Neuron (in vitro differentiated cells): ENCODE measurements at regions not wholly inside any gene's neighbourhood (a gene's known extent, or its start where the extent isn't known, plus 50 kb on each side); places are given as distances from the start of the nearest gene placed in this dataset.

ENCODE experiments used
- H2AFZ ChIP-seq: one replicate; pipeline ENCODE4 v1.6.1; 2013; ENCODE audit warnings: low read depth, mild to moderate bottlenecking, inconsistent platforms, low read length, moderate library complexity
- H3K27me3 ChIP-seq: one replicate; pipeline ENCODE4 v1.6.1; 2013; ENCODE audit warnings: low read length; ENCODE audit not compliant: insufficient read depth
- H3K36me3 ChIP-seq: one replicate; pipeline ENCODE4 v1.6.1; 2013; ENCODE audit warnings: low read length; ENCODE audit not compliant: insufficient read depth
- H3K4me1 ChIP-seq: one replicate; pipeline ENCODE4 v1.6.1; 2013; ENCODE audit warnings: low read length; ENCODE audit not compliant: insufficient read depth
- H3K4me3 ChIP-seq: 2 replicates; pipeline ENCODE4 v1.5.1; 2013; ENCODE audit warnings: mild to moderate bottlenecking, low read length, moderate library complexity
- H3K9me3 ChIP-seq: one replicate; pipeline ENCODE4 v1.6.1; 2013; ENCODE audit warnings: low read length

- H3K4me3 ChIP-seq: no peak overlapping the region
- H2AFZ ChIP-seq: no peak overlapping the region
- no peaks in the 10 kb centered on the region for H3K4me1 ChIP-seq
- no peaks in the 10 kb centered on the region for H3K27me3 ChIP-seq
- no peaks in the 10 kb centered on the region for H3K9me3 ChIP-seq
- no peaks in the 10 kb centered on the region for H3K36me3 ChIP-seq
Measured at GRCh38 chrX:22516893-22517292, 244.2 kb downstream of the CBLL2 start.

GRCh38 chrX:22520128-22520828, 247.6 kb downstream of the CBLL2 start:
- no peak overlapping the region for H3K4me3 ChIP-seq
- no peak overlapping the region for H2AFZ ChIP-seq
- H3K9me3 ChIP-seq: no peaks in the 10 kb centered on the region
- no peaks in the 10 kb centered on the region for H3K4me1 ChIP-seq
- H3K36me3 ChIP-seq: no peaks in the 10 kb centered on the region
- H3K27me3 ChIP-seq: no peaks in the 10 kb centered on the region

- H3K4me3 ChIP-seq: no peak overlapping the region
- H2AFZ ChIP-seq: no peak overlapping the region
- no peaks in the 10 kb centered on the region for H3K27me3 ChIP-seq
- H3K4me1 ChIP-seq: no peaks in the 10 kb centered on the region
- H3K36me3 ChIP-seq: no peaks in the 10 kb centered on the region
- no peaks in the 10 kb centered on the region for H3K9me3 ChIP-seq
Measured at GRCh38 chrX:22526339-22526738, 253.6 kb downstream of the CBLL2 start.

GRCh38 chrX:22527302-22527701, 254.6 kb downstream of the CBLL2 start:
- H3K4me3 ChIP-seq: no peak overlapping the region
- no peaks in the 10 kb centered on the region for H3K27me3 ChIP-seq
- H3K9me3 ChIP-seq: no peaks in the 10 kb centered on the region
- no peaks in the 10 kb centered on the region for H3K36me3 ChIP-seq
- H2AFZ ChIP-seq: no peak overlapping the region
- no peaks in the 10 kb centered on the region for H3K4me1 ChIP-seq

GRCh38 chrX:22533898-22534297, 261.2 kb downstream of the CBLL2 start:
- no peaks in the 10 kb centered on the region for H3K36me3 ChIP-seq
- no peak overlapping the region for H2AFZ ChIP-seq
- no peak overlapping the region for H3K4me3 ChIP-seq
- no peaks in the 10 kb centered on the region for H3K4me1 ChIP-seq
- H3K9me3 ChIP-seq: no peaks in the 10 kb centered on the region
- peaks cover 3% of the 10 kb centered on the region for H3K27me3 ChIP-seq

GRCh38 chrX:22534643-22535042, 261.9 kb downstream of the CBLL2 start:
- no peak overlapping the region for H2AFZ ChIP-seq
- H3K9me3 ChIP-seq: no peaks in the 10 kb centered on the region
- peaks cover 3% of the 10 kb centered on the region for H3K27me3 ChIP-seq
- no peaks in the 10 kb centered on the region for H3K4me1 ChIP-seq
- no peaks in the 10 kb centered on the region for H3K36me3 ChIP-seq
- H3K4me3 ChIP-seq: no peak overlapping the region

GRCh38 chrX:22536746-22537304, 264.1 kb downstream of the CBLL2 start:
- no peaks in the 10 kb centered on the region for H3K36me3 ChIP-seq
- H2AFZ ChIP-seq: no peak overlapping the region
- no peaks in the 10 kb centered on the region for H3K9me3 ChIP-seq
- H3K27me3 ChIP-seq: peaks cover 6% of the 10 kb centered on the region
- H3K4me1 ChIP-seq: no peaks in the 10 kb centered on the region
- H3K4me3 ChIP-seq: no peak overlapping the region

- no peaks in the 10 kb centered on the region for H3K4me1 ChIP-seq
- no peak overlapping the region for H3K4me3 ChIP-seq
- H3K9me3 ChIP-seq: no peaks in the 10 kb centered on the region
- peaks cover 6% of the 10 kb centered on the region for H3K27me3 ChIP-seq
- H3K36me3 ChIP-seq: no peaks in the 10 kb centered on the region
- no peak overlapping the region for H2AFZ ChIP-seq
Measured at GRCh38 chrX:22538580-22538979, 265.9 kb downstream of the CBLL2 start.

- Histone ChIP-seq H2AFZ (no peak overlapping the region), H3K4me3 (no peak overlapping the region), H3K9me3 (no peaks in the 10 kb centered on the region), H3K27me3 (peaks cover 6% of the 10 kb centered on the region), H3K4me1 (no peaks in the 10 kb centered on the region), H3K36me3 (no peaks in the 10 kb centered on the region)
Measured at GRCh38 chrX:22541926-22542325, 269.2 kb downstream of the CBLL2 start.

- Histone ChIP-seq H3K27me3 (peaks cover 6% of the 10 kb centered on the region), H3K4me1 (no peaks in the 10 kb centered on the region)
Measured at GRCh38 chrX:22542641-22543040, 269.9 kb downstream of the CBLL2 start.

GRCh38 chrX:22559506-22559905, 286.8 kb downstream of the CBLL2 start:
- H3K27me3 ChIP-seq: no peaks in the 10 kb centered on the region
- no peak overlapping the region for H2AFZ ChIP-seq
- no peaks in the 10 kb centered on the region for H3K4me1 ChIP-seq
- H3K36me3 ChIP-seq: no peaks in the 10 kb centered on the region
- H3K4me3 ChIP-seq: no peak overlapping the region
- no peaks in the 10 kb centered on the region for H3K9me3 ChIP-seq

More at GRCh38 chrX:22542641-22543040, 269.9 kb downstream of the CBLL2 start:
- H3K36me3 ChIP-seq: no peaks in the 10 kb centered on the region
- no peak overlapping the region for H2AFZ ChIP-seq
- no peak overlapping the region for H3K4me3 ChIP-seq
- H3K9me3 ChIP-seq: no peaks in the 10 kb centered on the region

- Histone ChIP-seq H3K4me1 (no peaks in the 10 kb centered on the region), H2AFZ (no peak overlapping the region), H3K4me3 (no peak overlapping the region), H3K36me3 (no peaks in the 10 kb centered on the region), H3K9me3 (no peaks in the 10 kb centered on the region), H3K27me3 (no peaks in the 10 kb centered on the region)
Measured at GRCh38 chrX:22575161-22575845, 302.6 kb downstream of the CBLL2 start.

- no peaks in the 10 kb centered on the region for H3K4me1 ChIP-seq
- no peak overlapping the region for H2AFZ ChIP-seq
- no peaks in the 10 kb centered on the region for H3K36me3 ChIP-seq
- H3K9me3 ChIP-seq: no peaks in the 10 kb centered on the region
- no peaks in the 10 kb centered on the region for H3K27me3 ChIP-seq
- no peak overlapping the region for H3K4me3 ChIP-seq
Measured at GRCh38 chrX:22577181-22577580, 304.5 kb downstream of the CBLL2 start.
